Stomach (tissue), 8 donors: ENCODE measurements at regions not wholly inside any gene's neighbourhood (a gene's known extent, or its start where the extent isn't known, plus 50 kb on each side); places are given as distances from the start of the nearest gene placed in this dataset.

Experiments
- DNase-seq, 2 donors: peaks; one replicate each; pipeline versions ENCODE4 v3.0.0 to v3.0.0-alpha.2; 2013 to 2019
- H3K27ac ChIP-seq, 5 donors: fragments of 200-600 bp in 4 of 5; sonication (generic) in 4 of 5; one replicate each; pipeline ENCODE4 v1.5.1; 2013 to 2019; ENCODE audit warnings: mild to moderate bottlenecking in 1 of 5, moderate library complexity in 1 of 5
- H3K27me3 ChIP-seq, 3 donors: fragments of 200-600 bp; sonication (generic); one replicate each; pipeline ENCODE4 v1.5.1; 2017 to 2019; ENCODE audit warnings: mixed run types in 1 of 3
- H3K36me3 ChIP-seq, 4 donors: fragments of 200-600 bp; sonication (generic); 1 replicate in 3 of 4; 2 replicates in 1 of 4; pipeline ENCODE4 v1.5.1; 2016 to 2019
- H3K4me1 ChIP-seq, 4 donors: fragments of 200-600 bp; sonication (generic); one replicate each; pipeline ENCODE4 v1.5.1; 2016 to 2019
- H3K4me3 ChIP-seq, 4 donors: fragments of 200-600 bp; sonication (generic) in 3 of 4; one replicate each; pipeline ENCODE4 v1.5.1; 2016 to 2019; ENCODE audit warnings: mild to moderate bottlenecking in 1 of 4
- H3K9me3 ChIP-seq, 4 donors: fragments of 200-600 bp; sonication (generic); one replicate each; pipeline ENCODE4 v1.5.1; 2016 to 2019
- CTCF ChIP-seq, 7 experiments: fragments of 450-650 bp in 4 of 7; fragments of 200-600 bp in 3 of 7; sonication (generic) in 3 of 7; IDR thresholded peaks; one replicate each; pipeline ENCODE4 v1.5.1; 2016 to 2019; ENCODE audit warnings: antibody characterized with exemption in 7 of 7, control low read depth in 2 of 7, mild to moderate bottlenecking in 1 of 7
- EP300 ChIP-seq: sonication (generic); formaldehyde crosslinking; IDR thresholded peaks from one replicate; pipeline ENCODE4 v1.6.1; 2017; ENCODE audit warnings: antibody characterized with exemption
- POLR2A ChIP-seq, 4 donors: fragments of 450-650 bp; IDR thresholded peaks; one replicate each; pipeline ENCODE4 v1.6.1; 2016; ENCODE audit warnings: antibody characterized with exemption in 4 of 4, control low read depth in 2 of 4, mild to moderate bottlenecking in 1 of 4, moderate library complexity in 1 of 4
- POLR2AphosphoS5 ChIP-seq, 3 donors: sonication (generic); formaldehyde crosslinking; IDR thresholded peaks; one replicate each; pipeline ENCODE4 v1.6.1; 2016; ENCODE audit warnings: antibody characterized with exemption in 3 of 3
- WGBS, 5 donors: extraction: QIAGEN DNeasy Blood & Tissue Kit in 3 of 5; methylation state at CpG; one replicate each; pipeline versions ENCODE4 v1.1.5 to v1.1.7; 2013 to 2018; 5-methylcytosine and 5-hydroxymethylcytosine counted together
- intact Hi-C: fragments of 100-400 bp; cut with DNase I; formaldehyde crosslinking; loops from one replicate; pipeline ENCODE4 v1.15.1; 2023; ENCODE audit warnings: low total_unique reads
- donor health status: healthy with polysubstance abuse.
- donor health status: Bipolar disorder and iron deficiency.
- donor health status: healthy.

GRCh38 chr7:32175099-32175498, 104.9 kb upstream of the PDE1C start:
- TF ChIP-seq CTCF (IDR thresholded peaks at IDR 0.05) (no peak), POLR2AphosphoS5 (IDR thresholded peaks at IDR 0.05) (no peak), POLR2A (IDR thresholded peaks at IDR 0.05) (no peak), EP300 (no peak)
- DNase-seq = no peak

GRCh38 chr7:32171248-32171647, 101.0 kb upstream of the PDE1C start:
- Histone ChIP-seq H3K4me1 (no peaks in the 10 kb centered on the region), H3K4me3 (no peak overlapping the region), H3K27ac (no peak overlapping the region), H3K27me3 (no peaks in the 10 kb centered on the region), H3K36me3 (no peaks in the 10 kb centered on the region), H3K9me3 (no peaks in the 10 kb centered on the region)
- intact Hi-C loops = no loop called here
- TF ChIP-seq EP300 = no peak
- no peak for TF ChIP-seq POLR2A (IDR thresholded peaks at IDR 0.05)
- TF ChIP-seq CTCF (IDR thresholded peaks at IDR 0.05) = no peak
- TF ChIP-seq POLR2AphosphoS5 (IDR thresholded peaks at IDR 0.05) = no peak
- no peak for DNase-seq
- WGBS, 5 donors = 65 to 96% (median 89%) methylated on average over 2 of the region's 2 CpGs

More at GRCh38 chr7:32175099-32175498, 104.9 kb upstream of the PDE1C start:
- H3K9me3 ChIP-seq = no peaks in the 10 kb centered on the region
- intact Hi-C loops = no loop called here
- H3K36me3 ChIP-seq = no peaks in the 10 kb centered on the region
- no peak overlapping the region for H3K4me3 ChIP-seq
- no peaks in the 10 kb centered on the region for H3K27me3 ChIP-seq
- no peak overlapping the region for H3K27ac ChIP-seq
- WGBS, 5 donors = 78 to 86% (median 84%) methylated on average over 2 of the region's 2 CpGs
- no peaks in the 10 kb centered on the region for H3K4me1 ChIP-seq

DNA sequence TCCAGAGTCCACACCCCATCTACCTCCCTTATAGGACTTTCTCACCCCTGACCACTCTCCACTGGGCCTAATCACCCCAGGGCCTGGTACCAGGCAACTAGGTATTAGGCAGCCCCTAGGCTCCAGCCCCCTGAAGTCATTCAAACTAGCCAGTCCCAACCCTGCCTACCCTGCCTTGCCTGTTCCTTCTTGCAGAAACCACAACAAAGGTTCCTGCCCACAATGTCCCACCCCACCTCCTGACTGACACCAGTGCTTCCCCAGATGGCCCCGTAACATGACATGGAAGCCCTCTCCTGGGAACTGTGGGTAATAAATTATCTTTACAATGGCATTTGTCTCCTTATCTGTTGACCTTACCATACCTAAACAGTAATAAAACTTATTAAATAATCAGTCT, 100.6 kb upstream of the PDE1C start:
- Histone ChIP-seq H3K4me3 (no peak overlapping the region), H3K9me3 (no peaks in the 10 kb centered on the region), H3K27me3 (no peaks in the 10 kb centered on the region), H3K36me3 (no peaks in the 10 kb centered on the region), H3K4me1 (no peaks in the 10 kb centered on the region), H3K27ac (no peak overlapping the region)
- TF ChIP-seq POLR2AphosphoS5 (IDR thresholded peaks at IDR 0.05) = no peak
- no peak for TF ChIP-seq EP300
- no peak for TF ChIP-seq POLR2A (IDR thresholded peaks at IDR 0.05)
- TF ChIP-seq CTCF (IDR thresholded peaks at IDR 0.05) = no peak
- intact Hi-C loops = no loop called here
- WGBS, 5 donors = 79 to 93% (median 86%) methylated on average over 1 of the region's 1 CpG
- no peak for DNase-seq

- Histone ChIP-seq H3K4me1 (no peaks in the 10 kb centered on the region), H3K9me3 (no peaks in the 10 kb centered on the region), H3K4me3 (no peak overlapping the region), H3K27ac (no peak overlapping the region), H3K36me3 (no peaks in the 10 kb centered on the region), H3K27me3 (no peaks in the 10 kb centered on the region)
- DNase-seq = no peak
- WGBS, 5 donors = 32 to 54% (median 39%) methylated on average over 3 of the region's 3 CpGs
- TF ChIP-seq CTCF (IDR thresholded peaks at IDR 0.05) = no peak
- TF ChIP-seq POLR2AphosphoS5 (IDR thresholded peaks at IDR 0.05) = no peak
- no peak for TF ChIP-seq EP300
- TF ChIP-seq POLR2A (IDR thresholded peaks at IDR 0.05) = no peak
- intact Hi-C loops = loop anchor here (10.0 kb wide), 1 partner anchor 354 kb away; no protein-coding TSS in a partner anchor
These were observed 99.0 kb upstream of the PDE1C start for GRCh38 chr7:32169228-32169627.
